LNCAP (cell line): ENCODE measurements at regions not wholly inside any gene's neighbourhood (a gene's known extent, or its start where the extent isn't known, plus 50 kb on each side); places are given as distances from the start of the nearest gene placed in this dataset.

ENCODE experiments used
- TF ChIP-seq, protein P1 (sequence below): fragments of 450-650 bp; IDR thresholded peaks from 2 replicates; pipeline ENCODE4 v1.5.1; 2017; ENCODE audit warnings: mild to moderate bottlenecking

DNA sequence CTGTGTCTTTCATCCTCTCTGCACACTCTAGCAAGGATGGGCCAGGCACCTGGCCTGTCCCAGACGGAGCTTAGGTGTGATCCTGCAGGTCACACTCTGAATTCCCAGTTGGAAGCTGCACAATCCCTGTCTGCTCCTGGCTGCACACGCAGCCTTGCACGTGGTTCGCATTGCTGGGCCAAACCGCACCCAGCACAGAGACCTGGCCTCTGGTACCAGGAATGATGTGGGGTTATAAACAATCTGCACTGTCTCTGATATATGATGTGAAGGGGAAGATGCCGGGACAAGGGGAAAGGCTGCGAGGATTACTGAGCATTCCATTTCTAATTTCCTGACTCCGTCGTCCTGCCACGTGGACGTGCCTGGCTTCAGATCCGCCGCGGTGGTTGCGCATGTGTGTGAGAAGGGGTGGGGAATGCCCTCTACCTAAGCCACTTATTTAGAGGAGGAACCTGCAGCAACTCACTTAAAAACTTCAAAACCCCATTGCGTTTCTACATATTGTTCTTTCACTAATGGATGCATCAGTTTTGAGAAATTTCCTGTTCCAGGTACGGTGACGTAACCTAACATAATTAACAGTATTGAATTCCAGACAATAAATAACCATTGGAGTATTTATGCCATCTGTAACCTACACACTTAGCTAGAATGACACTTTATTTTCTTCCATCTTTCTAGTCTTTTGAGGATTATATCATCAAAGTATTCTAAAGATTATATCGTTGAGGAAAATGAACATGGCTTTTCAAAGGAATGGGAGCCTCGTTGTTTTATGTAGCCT, 559.7 kb upstream of the MGMT start:
- TF ChIP-seq, protein P1, sequence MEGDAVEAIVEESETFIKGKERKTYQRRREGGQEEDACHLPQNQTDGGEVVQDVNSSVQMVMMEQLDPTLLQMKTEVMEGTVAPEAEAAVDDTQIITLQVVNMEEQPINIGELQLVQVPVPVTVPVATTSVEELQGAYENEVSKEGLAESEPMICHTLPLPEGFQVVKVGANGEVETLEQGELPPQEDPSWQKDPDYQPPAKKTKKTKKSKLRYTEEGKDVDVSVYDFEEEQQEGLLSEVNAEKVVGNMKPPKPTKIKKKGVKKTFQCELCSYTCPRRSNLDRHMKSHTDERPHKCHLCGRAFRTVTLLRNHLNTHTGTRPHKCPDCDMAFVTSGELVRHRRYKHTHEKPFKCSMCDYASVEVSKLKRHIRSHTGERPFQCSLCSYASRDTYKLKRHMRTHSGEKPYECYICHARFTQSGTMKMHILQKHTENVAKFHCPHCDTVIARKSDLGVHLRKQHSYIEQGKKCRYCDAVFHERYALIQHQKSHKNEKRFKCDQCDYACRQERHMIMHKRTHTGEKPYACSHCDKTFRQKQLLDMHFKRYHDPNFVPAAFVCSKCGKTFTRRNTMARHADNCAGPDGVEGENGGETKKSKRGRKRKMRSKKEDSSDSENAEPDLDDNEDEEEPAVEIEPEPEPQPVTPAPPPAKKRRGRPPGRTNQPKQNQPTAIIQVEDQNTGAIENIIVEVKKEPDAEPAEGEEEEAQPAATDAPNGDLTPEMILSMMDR: no peak

DNA sequence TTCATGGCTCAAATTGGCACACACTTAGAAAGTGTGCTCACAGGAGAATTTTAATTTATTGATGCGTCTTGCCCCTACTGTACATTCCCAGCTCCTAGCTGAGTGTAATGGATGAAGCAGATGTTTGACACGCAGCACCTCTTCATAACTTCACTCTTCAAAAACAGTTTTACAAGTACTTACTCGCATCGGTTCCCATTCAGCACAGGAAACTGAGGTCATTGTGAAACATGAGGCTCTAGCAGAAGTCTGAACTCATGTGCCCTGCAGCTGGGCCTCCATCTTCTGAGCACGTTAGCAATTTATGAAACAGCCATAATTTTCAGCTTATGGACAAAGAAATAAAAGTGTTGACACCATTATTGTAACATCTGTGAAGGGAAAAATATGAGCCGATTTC, 558.9 kb upstream of the MGMT start:
- TF ChIP-seq, protein P1: no peak

DNA sequence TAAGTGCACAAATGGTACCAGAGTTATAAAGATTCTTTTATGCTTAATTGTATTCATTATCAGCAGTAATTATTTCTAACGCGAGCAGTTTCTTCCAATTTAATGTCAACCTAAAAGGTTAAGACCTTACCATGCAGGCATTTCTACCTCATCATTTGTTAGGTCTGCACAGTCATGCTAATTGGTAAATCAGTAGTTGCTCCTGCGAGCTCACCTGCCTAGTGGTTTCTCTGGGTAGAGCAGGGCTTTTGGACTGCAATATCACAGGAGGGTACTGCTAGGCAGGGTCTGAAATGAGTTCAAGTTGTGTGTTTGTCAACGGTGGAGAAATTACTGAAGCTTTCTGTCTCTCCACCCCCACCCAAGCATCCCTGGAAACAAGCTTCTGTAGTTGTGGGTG, 558.5 kb upstream of the MGMT start:
- TF ChIP-seq, protein P1: no peak

DNA sequence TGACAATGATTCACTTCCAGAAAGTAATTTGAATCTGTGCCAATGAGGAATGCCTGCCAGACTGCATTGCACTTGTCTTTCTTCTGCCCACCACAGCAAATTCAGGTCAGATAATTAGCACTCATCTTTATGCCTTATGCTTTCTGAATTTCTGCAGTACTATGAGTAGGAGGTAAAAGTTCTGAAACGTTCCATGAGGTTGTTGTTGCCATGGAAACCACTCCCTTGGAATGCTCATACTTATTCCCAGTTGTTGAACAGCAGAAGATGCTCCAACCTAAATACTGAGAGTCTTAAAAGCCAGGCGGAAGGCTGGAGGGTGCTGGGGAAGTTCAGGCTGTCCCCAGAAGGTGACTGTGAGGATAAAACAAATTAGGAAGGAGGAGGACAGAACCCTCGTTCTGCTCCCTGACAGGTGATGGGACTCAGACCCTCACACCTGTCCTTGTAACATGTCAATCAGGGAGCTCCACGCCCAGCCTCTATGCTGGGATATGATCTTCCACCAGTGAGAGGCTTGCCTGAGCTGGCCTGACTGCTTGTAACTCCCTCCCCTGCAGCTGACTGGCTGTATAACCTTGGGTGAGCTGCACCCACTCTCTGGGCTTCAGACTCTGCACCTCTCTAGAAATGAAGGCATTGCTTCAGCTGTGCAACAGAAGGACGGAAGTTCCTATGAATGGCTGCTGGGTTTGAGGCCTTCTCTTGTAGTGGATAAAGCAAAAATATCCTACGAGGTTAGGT, 554.3 kb upstream of the MGMT start:
- TF ChIP-seq, protein P1: no peak

DNA sequence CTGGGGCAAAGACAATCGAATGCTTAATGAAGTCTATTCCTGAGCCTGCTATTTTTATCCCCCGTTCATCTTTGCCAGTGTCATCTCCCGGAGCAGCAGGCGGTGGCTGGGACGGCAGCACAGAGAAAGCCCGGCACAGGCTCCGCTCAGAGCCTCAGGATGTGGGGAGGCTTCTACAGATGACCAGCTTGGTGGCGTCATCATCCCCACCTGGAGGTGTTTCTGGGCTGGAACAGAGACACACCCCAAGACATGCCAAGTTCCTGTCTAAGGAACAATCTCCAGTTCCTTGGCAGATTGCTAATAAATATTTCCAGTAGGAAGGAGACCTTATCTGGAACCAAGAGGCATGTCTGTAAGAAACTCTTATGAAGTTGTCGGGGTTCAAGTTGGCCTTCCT, 552.4 kb upstream of the MGMT start:
- TF ChIP-seq, protein P1: no peak

DNA sequence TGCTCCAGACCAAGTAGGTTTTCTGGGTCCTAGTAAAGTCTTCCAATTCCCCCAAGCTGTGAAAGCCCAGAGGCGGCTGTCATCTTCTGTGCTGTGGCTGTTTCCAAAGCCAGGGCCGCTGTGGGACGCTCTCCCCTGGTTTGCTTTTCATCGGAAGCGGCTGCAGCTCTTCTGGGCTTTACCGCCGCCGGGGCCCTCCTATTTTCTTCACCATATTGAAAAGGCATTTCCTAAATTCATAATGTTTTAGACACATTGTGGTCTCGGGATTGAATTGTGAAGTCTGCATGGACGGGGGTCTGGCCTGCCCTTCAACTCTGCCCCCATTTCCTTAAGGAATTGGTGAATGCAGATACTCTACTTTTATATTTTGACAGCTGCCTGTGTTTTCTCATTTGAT, 551.4 kb upstream of the MGMT start:
- TF ChIP-seq, protein P1: no peak

DNA sequence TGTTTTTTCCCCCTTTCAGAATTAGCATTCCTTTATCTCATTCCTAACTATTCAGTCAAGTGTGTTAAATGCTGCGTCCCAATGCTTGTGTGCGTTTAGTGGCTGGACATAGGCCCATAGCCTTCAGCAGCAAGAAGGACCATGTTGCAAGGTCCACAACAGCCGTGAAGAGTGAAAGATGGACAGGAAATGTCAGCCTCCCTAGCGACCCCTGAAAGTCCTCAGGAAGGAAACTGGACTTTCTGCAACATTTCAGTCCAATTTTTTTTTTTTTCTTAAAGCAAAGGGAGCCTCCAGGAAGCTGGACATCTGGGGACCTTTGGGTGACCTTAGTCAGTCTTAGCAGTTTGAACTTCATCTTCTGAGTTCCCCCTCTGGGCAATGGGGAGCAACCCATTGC, 550.7 kb upstream of the MGMT start:
- TF ChIP-seq, protein P1: no peak
